Bronchial epithelial cell (primary cell): ENCODE measurements at regions not wholly inside any gene's neighbourhood (a gene's known extent, or its start where the extent isn't known, plus 50 kb on each side); places are given as distances from the start of the nearest gene placed in this dataset.
A peak's percentile ranks its signal among the peaks of the same experiment; 100 is the strongest.

ENCODE experiments used
- DNase-seq: peaks from one replicate; pipeline ENCODE4 v3.0.0-alpha.2; 2010; ENCODE audit warnings: low read depth
- FAIRE-seq: peaks from 2 replicates; lab custom pipeline; 2011; peaks lifted over from hg19 to GRCh38; lab: Jason Lieb, UNC
- H3K27me3 ChIP-seq: 2 replicates; pipeline ENCODE4 v1.5.1; 2011; ENCODE audit warnings: low read length; ENCODE audit not compliant: control insufficient read depth, insufficient read depth
- H3K36me3 ChIP-seq: 2 replicates; pipeline ENCODE4 v1.5.1; 2011; ENCODE audit warnings: low read length; ENCODE audit not compliant: control insufficient read depth, insufficient read depth
- H3K4me3 ChIP-seq: 2 replicates; pipeline ENCODE4 v1.5.1; 2011; ENCODE audit warnings: mild to moderate bottlenecking, low read depth, low read length, control low read depth
- TF ChIP-seq, protein P1 (sequence below): IDR thresholded peaks from 2 replicates; pipeline ENCODE4 v1.5.1; 2011; ENCODE audit warnings: mild to moderate bottlenecking, moderate library complexity, low read length, control low read depth, inconsistent platforms; ENCODE audit not compliant: insufficient read depth, severe bottlenecking

DNA sequence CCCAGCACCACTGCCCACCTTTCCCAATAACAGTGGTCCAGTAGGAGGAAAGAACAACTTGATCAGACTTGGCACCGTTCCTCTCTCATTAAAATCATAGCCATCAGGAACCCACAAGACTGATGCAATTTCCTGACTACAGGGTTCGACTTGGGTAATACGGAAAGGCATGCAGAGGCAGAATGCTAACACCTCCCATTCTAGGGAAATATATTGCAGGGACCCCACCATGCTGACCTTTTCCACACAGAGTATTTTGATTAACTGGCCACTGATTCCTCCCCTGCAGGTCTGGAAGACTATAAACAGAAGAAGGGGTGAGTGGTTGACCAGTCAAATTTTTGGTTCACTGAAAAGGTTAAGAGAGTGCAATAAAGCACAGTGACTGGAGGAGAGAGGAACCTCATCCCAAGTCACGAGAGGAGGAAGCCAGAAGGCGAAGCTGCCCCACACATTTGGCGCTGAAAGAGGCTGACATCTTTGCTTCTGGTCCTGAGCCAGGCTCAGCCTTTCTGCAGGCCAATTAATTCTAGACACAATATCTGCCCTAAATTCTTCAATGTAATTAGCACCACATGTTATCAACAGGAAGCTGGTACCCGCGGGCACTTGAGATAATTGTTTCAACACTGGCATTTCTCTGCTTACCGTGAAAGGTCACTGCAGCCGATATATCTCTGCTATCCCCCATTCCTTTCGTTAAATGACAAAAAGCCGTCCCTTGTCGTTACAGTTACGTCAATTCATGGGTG is 64.7 kb upstream of the SPOCK1 start:
- TF ChIP-seq, protein P1, sequence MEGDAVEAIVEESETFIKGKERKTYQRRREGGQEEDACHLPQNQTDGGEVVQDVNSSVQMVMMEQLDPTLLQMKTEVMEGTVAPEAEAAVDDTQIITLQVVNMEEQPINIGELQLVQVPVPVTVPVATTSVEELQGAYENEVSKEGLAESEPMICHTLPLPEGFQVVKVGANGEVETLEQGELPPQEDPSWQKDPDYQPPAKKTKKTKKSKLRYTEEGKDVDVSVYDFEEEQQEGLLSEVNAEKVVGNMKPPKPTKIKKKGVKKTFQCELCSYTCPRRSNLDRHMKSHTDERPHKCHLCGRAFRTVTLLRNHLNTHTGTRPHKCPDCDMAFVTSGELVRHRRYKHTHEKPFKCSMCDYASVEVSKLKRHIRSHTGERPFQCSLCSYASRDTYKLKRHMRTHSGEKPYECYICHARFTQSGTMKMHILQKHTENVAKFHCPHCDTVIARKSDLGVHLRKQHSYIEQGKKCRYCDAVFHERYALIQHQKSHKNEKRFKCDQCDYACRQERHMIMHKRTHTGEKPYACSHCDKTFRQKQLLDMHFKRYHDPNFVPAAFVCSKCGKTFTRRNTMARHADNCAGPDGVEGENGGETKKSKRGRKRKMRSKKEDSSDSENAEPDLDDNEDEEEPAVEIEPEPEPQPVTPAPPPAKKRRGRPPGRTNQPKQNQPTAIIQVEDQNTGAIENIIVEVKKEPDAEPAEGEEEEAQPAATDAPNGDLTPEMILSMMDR, result no peak
- Histone ChIP-seq H3K27me3 (peaks cover 4% of the 10 kb centered on the region), H3K4me3 (no peak overlapping the region), H3K36me3 (no peaks in the 10 kb centered on the region)
- no peak for FAIRE-seq
- peak; percentile 71 for DNase-seq

GRCh38 chr5:137563301-137563645 is 64.1 kb upstream of the SPOCK1 start:
- TF ChIP-seq, protein P1, result no peak
- H3K36me3 ChIP-seq, result no peaks in the 10 kb centered on the region
- H3K4me3 ChIP-seq, result no peak overlapping the region
- no peak for DNase-seq
- no peak for FAIRE-seq
- peaks cover 4% of the 10 kb centered on the region for H3K27me3 ChIP-seq

DNA sequence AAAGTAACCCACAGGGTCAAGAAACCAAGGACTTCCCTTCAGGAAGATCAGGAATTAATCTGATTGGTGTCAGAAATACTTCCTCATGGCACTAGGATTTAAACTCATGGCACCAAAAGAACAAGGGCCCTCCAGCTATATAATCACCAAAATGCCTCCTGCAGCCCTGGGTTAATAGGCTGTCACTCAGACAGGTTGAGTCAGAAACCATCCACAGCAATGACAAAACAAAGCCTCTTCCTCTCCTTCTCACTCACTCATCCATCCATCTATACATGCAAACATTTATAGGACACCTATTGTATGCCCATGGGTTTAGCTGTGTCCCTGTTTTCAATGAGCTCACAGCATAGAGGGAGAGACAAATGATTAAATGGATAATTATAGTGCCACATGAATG is 62.5 kb upstream of the SPOCK1 start:
- FAIRE-seq (no peak), DNase-seq (peak; percentile 33)
- TF ChIP-seq, protein P1, result no peak
- no peak overlapping the region for H3K4me3 ChIP-seq
- H3K27me3 ChIP-seq, result peaks cover 4% of the 10 kb centered on the region
- no peaks in the 10 kb centered on the region for H3K36me3 ChIP-seq

DNA sequence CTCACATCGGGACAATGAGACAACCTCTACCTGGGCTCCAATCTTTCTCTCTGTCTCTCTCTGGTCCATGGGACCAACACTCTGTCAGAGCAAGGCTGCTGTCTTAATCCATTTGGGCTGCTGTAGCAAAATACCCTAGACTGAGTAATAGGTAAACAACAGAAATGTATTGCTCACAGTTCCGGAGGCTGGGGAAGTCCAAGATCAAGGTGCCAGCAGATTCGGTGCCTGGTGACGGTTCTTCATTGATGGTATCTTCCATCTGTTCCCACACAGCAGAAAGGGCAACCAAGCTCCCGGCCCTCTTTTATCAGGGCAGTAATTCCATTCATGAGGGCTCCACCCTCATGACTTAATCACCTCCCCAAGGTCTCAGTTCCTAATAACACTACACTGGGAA is 61.3 kb upstream of the SPOCK1 start:
- TF ChIP-seq, protein P1, result no peak

More for the DNA sequence above, 61.3 kb upstream of the SPOCK1 start:
- peak; percentile 66 for DNase-seq
- Histone ChIP-seq H3K27me3 (peaks cover 2% of the 10 kb centered on the region), H3K36me3 (no peaks in the 10 kb centered on the region), H3K4me3 (no peak overlapping the region)
- no peak for FAIRE-seq
